Heart right ventricle (tissue), 16 donors: ENCODE measurements at regions not wholly inside any gene's neighbourhood (a gene's known extent, or its start where the extent isn't known, plus 50 kb on each side); places are given as distances from the start of the nearest gene placed in this dataset.

Experiments
- ATAC-seq, 8 donors: fragments of 200-7000 bp; cut with Tn5 transposase; one replicate each; pipeline ENCODE4 v1.9.1; 2020; ENCODE audit warnings: mild to moderate bottlenecking in 8 of 8, moderate library complexity in 8 of 8, moderate number of reproducible peaks in 1 of 8
- DNase-seq, 2 donors: peaks; one replicate each; pipeline ENCODE4 v3.0.0-alpha.2; 2020
- H3K27ac ChIP-seq, 10 donors: fragments of 200-600 bp; sonication (generic) in 2 of 10; one replicate each; pipeline versions ENCODE4 v1.5.0 to v1.8.0; 2020 to 2022; ENCODE audit warnings: mild to moderate bottlenecking in 3 of 10
- H3K27me3 ChIP-seq, 7 donors: fragments of 200-600 bp; one replicate each; pipeline ENCODE4 v1.8.0; 2021 to 2022; ENCODE audit warnings: mild to moderate bottlenecking in 2 of 7
- H3K36me3 ChIP-seq, 9 donors: fragments of 200-600 bp; sonication (generic) in 1 of 9; one replicate each; pipeline versions ENCODE4 v1.5.0 to v1.8.0; 2020 to 2022; ENCODE audit warnings: mild to moderate bottlenecking in 2 of 9
- H3K4me1 ChIP-seq, 9 donors: fragments of 200-600 bp; sonication (generic) in 1 of 9; one replicate each; pipeline versions ENCODE4 v1.5.0 to v1.8.0; 2020 to 2022; ENCODE audit warnings: mild to moderate bottlenecking in 4 of 9
- H3K4me3 ChIP-seq, 10 donors: fragments of 200-600 bp; sonication (generic) in 2 of 10; one replicate each; pipeline versions ENCODE4 v1.5.0 to v1.8.0; 2020 to 2022; ENCODE audit warnings: mild to moderate bottlenecking in 7 of 10, moderate library complexity in 2 of 10
- H3K9me3 ChIP-seq, 11 donors: fragments of 200-600 bp in 10 of 11; sonication (generic) in 2 of 11; one replicate each; pipeline versions ENCODE4 v1.5.0 to v1.8.0; 2013 to 2022; ENCODE audit warnings: mild to moderate bottlenecking in 2 of 11, control low read depth in 1 of 11, moderate library complexity in 1 of 11
- WGBS, 2 donors: extraction: QIAGEN DNeasy Blood & Tissue Kit; methylation state at CpG; one replicate each; pipeline ENCODE4 v1.1.7; 2013; ENCODE audit warnings: inconsistent platforms in 1 of 2; 5-methylcytosine and 5-hydroxymethylcytosine counted together
- intact Hi-C, 10 donors: fragments of 100-400 bp; cut with DNase I; formaldehyde crosslinking; loops; one replicate each; pipeline versions ENCODE4 v1.11.1 to v1.14.2; 2022
- TF ChIP-seq, protein P1 (sequence below), 9 donors: fragments of 200-600 bp; sonication (generic) in 2 of 9; IDR thresholded peaks; one replicate each; pipeline versions ENCODE4 v1.5.0 to v1.8.0; 2021 to 2022; ENCODE audit warnings: antibody characterized with exemption in 9 of 9, mild to moderate bottlenecking in 5 of 9, moderate library complexity in 1 of 9
- donor health status: Arrhythmogenic right ventricular cardiomyopathy.
- donor health status: ischemic (EF 13 %, LVEDD 7.1; RV severe dilation, severe dysfunction).
- donor health status: healthy with polysubstance abuse.
- donor health status: DM: no; HTN: yes; CAD: no.
- donor health status: DM: no; HTN: no; CAD: no.
- donor health status: ischemic (EF 25% LVEDD 6.9; RV normal size, moderate dysfunction).
- donor health status: ischemic (EF 25% LVEDD 5.7; RV mildly dilated, moderate dysfunction).
- donor health status: healthy.
- donor health status: DM: yes; HTN: yes; CAD: no.
- donor health status: Ischemic cardiomyopathy.
- donor health status: ischemic (EF 35%, LVEDD 5.7; RV mildly dilated, moderate dysfunction).
- donor health status: nonischemic (EF 11% LVEDD 7.7; RV severe dilation, severe dysfunction).
- donor health status: DM: yes; HTN: yes; CAD: no.
- donor health status: PGD.
- donor health status: ischemic (EF 29% LVEDD 5.4; RV normal size, mild dysfunction).
- donor health status: nonischemic (EF 23%, LVEDD 6.1; RV moderate dilation, normal function).

DNA sequence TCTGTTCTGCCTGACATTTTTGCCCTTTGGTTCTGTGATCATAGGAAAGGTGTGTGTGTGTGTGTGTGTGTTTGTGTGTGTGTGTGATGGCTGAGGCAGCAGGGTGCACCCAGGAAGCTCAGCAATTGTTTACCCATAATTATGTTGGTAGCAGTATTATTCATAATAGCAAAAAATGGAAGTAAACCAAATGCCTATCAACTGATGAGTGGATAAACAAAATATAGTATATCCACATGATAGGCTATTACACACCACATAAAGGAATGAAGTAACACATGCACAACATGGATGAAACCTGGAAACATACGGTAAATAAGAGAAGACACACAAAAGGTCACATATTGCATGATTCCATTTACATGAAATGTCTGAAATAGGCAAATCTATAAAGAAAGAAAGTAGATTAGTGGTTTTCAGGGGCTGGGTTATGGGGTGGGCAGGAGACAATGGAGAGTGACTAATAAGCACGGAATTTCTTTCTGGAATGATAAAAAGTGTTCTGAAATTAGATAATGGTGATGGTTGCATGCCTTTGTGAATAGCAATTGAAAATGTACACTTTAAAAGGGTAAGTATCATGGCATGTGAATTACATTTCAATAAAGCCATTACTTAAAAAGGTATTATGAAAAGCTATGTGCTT, 167.2 kb downstream of the POLR2M start:
- H3K36me3 ChIP-seq: no peaks in the 10 kb centered on the region
- intact Hi-C loops: no loop called here
- DNase-seq: no peak

DNA sequence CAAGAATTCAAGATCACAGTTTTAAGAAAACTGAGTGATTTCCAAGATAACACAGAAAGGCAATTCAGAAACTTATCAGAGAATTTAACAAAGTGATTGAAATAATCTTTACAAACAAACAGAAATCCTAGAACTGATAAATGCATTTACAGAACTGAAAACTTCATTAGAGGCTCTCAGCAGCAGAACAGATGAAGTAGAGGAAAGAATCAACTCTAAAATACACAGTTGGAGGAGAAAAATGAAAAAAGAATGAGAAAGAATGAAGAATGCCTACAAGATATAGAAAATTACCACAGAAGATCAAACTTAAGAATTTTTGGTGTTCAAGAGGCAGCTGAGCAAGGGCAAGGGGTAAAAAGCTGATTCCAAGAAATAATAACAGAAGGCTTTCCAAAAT, 168.8 kb downstream of the POLR2M start:
- Histone ChIP-seq H3K4me3 (no peak overlapping the region), H3K9me3 (peaks cover 0 to 32% (median 16%) of the 10 kb centered on the region in 11 donors), H3K27me3 (peaks cover 0 to 21% (median 0%) of the 10 kb centered on the region in 7 donors), H3K36me3 (no peaks in the 10 kb centered on the region), H3K27ac (no peak overlapping the region), H3K4me1 (no peaks in the 10 kb centered on the region)
- TF ChIP-seq, protein P1, sequence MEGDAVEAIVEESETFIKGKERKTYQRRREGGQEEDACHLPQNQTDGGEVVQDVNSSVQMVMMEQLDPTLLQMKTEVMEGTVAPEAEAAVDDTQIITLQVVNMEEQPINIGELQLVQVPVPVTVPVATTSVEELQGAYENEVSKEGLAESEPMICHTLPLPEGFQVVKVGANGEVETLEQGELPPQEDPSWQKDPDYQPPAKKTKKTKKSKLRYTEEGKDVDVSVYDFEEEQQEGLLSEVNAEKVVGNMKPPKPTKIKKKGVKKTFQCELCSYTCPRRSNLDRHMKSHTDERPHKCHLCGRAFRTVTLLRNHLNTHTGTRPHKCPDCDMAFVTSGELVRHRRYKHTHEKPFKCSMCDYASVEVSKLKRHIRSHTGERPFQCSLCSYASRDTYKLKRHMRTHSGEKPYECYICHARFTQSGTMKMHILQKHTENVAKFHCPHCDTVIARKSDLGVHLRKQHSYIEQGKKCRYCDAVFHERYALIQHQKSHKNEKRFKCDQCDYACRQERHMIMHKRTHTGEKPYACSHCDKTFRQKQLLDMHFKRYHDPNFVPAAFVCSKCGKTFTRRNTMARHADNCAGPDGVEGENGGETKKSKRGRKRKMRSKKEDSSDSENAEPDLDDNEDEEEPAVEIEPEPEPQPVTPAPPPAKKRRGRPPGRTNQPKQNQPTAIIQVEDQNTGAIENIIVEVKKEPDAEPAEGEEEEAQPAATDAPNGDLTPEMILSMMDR (IDR thresholded peaks at IDR 0.05): no peak
- DNase-seq (no peak), ATAC-seq (no peak)
- intact Hi-C loops: no loop called here

More for the DNA sequence above, 167.2 kb downstream of the POLR2M start:
- 86 to 87% methylated on average over 2 of the region's 2 CpGs for WGBS, 2 donors
- ATAC-seq: no peak
- peaks cover 0 to 32% (median 16%) of the 10 kb centered on the region in 11 donors for H3K9me3 ChIP-seq
- H3K4me1 ChIP-seq: no peaks in the 10 kb centered on the region
- no peak overlapping the region for H3K4me3 ChIP-seq
- TF ChIP-seq, protein P1 (IDR thresholded peaks at IDR 0.05): no peak
- peaks cover 0 to 27% (median under 1%) of the 10 kb centered on the region in 7 donors for H3K27me3 ChIP-seq
- H3K27ac ChIP-seq: no peak overlapping the region

DNA sequence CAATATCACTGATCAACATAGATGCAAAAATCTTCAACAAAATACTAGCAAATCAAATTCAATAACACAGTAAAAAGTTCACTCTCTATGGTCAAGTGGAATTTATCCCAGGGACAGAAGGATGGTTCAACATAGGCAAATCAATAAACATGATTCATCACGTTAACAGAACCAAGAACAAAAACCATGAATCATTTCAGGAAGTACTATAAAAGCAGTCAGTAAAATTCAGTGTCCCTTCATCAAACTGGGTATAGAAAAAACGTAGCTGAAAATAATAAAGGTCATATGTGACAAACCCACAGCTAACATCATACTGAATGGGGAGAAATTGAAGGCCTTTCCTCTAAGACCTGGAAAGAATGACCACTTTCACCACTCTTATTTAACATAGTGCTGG, 172.1 kb downstream of the POLR2M start:
- Histone ChIP-seq H3K9me3 (peaks cover 0 to 32% (median 16%) of the 10 kb centered on the region in 11 donors), H3K4me1 (no peaks in the 10 kb centered on the region), H3K36me3 (no peaks in the 10 kb centered on the region), H3K27ac (no peak overlapping the region), H3K4me3 (no peak overlapping the region), H3K27me3 (no peaks in the 10 kb centered on the region)
- intact Hi-C loops: no loop called here
- DNase-seq (no peak), ATAC-seq (no peak)
- TF ChIP-seq, protein P1 (IDR thresholded peaks at IDR 0.05): no peak
- WGBS, 2 donors: 56 to 82% methylated on average over 2 of the region's 2 CpGs

DNA sequence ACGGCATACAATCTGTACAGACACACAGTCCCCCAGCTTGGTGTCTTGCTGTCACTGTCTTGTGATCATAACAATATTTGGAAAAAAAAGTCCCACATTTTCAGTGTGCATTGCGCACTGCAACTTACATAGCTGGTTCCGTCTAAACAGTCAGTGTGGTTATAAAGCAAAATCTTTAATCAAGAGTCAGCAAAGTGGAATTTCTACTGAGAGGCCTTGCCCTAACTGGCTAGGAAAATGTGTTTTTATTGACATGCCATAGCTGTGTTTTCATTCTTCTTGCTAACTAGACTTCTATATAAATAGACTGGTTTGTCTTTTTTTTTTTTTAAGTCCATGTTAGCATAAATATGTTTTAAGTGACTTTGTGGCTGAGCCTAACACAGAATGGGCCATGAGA, 174.8 kb downstream of the POLR2M start:
- ATAC-seq: no peak
- Histone ChIP-seq H3K27ac (no peak overlapping the region), H3K4me1 (no peaks in the 10 kb centered on the region), H3K27me3 (no peaks in the 10 kb centered on the region), H3K4me3 (no peak overlapping the region), H3K36me3 (no peaks in the 10 kb centered on the region), H3K9me3 (peaks cover 0 to 6% (median 0%) of the 10 kb centered on the region in 11 donors)
- WGBS, 2 donors: 94 to 96% methylated on average over 3 of the region's 3 CpGs
- intact Hi-C loops: no loop called here
- TF ChIP-seq, protein P1 (IDR thresholded peaks at IDR 0.05): no peak
- DNase-seq: no peak
